ENCODE measurements at regions not wholly inside any gene's neighbourhood (a gene's known extent, or its start where the extent isn't known, plus 50 kb on each side); places are given as distances from the start of the nearest gene placed in this dataset.
"Not testable (repeated sequence)": the region's sequence is repeated elsewhere in the genome, so short reads cannot be mapped to it uniquely, and the experiment has no call there.

DNA sequence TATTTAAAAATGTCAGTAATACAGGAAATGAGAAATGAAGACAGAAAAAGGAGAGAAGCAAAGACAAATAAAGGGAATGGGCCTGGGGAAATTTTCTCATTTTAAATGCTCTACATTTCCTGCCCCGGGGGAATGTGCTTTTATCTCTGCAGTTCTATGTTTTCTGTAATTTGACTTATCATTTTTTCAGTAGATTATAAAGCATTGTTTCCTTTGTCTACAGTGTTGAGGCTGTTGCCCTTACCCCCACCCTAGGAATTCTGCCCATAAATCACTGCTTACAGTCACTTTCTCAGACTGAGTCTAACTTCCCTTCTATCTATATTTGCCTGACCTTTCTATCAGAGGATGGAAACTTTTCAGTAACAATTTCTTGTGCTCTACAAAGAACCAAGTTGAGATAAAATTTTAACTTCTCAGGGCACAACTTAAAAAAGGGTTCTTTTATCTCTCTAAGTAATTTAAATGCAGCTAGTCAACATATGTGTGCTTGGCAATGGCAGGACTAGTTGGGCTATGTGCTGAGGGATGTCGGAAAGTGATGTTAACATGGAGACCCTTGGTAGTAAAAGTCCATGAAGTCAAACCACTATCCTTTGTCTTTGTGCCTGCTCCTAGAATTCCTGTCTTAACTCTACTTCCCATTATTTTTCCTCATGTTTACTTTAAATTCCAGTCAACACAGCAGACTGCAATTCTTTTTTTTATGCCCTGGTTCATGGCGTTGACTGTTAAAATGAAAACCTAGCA, 146.5 kb upstream of the MMADHC start:
- FAIRE-seq = no peak

DNA sequence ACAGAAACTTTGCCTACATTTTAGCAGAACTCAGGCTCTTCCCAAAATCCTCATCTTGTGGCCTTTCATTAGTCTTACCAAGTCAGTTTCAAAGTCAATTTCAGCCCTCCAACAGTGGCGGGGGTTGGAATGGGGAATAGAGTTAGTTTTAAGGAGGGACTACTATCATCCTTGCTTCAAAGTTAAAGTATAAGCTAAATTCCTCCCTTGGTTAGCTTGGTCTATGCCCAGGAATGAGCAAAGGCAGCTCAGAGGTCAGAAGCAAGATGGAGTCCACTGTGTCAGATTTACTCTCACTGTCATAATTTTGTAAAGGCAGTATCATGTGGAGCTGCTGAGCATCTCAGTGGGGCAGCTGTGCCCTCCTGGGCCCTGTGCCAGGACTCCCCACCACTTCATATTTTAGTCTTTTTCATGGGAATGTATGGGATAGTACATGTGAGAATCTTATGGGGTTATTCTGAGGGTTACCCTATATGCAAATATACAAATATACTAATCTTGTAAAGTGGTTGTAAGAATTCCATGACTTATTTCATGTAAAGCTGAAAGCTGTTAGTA, 145.2 kb upstream of the MMADHC start:
- no peak for FAIRE-seq

DNA sequence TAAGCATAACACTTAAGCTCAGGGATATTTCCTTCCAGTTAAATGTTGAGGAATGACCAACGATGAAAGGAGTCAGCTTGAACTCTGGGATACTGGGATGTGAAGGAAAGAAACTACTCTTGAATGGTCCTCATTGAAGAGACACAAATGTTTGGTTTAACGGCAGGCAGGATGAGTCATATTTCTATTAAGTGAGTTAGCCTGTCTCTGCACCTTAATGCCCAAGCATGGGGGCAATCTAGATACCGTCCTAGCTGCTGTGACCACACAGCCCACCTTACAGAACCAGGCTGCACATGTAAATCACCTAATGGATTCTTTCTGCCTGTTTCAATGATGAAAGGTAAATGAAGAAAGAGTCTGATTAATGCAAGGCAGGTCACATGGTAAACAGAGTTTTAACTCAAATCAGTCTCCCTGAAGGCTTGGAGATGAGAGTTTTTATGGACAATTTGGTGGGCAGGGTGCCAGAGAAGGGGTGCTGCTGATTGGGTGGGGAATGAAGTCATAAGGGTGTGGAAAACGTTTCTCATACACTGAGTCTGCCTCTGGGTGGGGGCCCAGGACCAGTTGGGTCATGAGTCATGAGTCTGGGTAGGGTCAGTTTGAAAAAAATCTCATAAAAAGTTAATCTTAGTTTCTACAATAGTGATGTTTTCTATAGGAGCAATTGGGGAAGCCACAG, 144.6 kb upstream of the MMADHC start:
- FAIRE-seq = no peak

DNA sequence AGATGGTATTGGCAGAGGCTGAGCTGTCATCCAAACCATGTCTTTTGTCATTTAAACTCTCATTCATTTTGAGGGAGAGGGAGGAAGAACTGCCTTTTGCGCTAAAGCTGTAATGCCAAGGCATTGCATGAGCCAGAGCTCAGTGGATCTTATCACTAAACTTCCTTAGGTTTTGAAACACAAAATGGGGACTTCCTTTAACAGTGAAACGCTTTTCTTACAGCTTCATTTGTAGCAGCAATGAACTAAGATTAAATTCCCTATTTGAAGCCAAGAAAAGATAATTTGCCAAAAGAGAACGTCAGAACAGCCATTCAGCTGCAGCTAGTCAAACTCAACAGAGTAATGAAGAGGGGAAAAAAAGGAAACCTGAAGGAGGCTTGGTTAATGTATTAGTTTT, 143.5 kb upstream of the MMADHC start:
- no peak for FAIRE-seq

DNA sequence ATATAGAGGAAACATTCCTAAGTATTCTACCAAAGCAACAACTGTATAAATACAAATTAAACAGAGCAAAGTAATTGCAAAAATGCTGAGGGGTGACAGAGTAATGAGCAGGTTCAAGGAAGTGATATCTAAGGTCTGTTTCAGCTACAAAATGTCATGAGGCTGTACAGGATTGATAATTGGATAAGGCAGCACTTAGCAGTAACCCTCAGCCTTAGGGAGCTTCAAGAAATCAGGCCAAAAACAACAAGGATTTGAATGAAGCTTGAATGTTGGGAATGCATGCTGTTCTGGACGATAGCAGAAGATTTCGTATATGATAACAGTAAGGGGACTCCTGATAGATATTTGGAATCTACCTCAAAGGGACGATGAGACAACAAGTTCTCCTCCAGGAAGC, 142.0 kb upstream of the MMADHC start:
- FAIRE-seq = no peak

DNA sequence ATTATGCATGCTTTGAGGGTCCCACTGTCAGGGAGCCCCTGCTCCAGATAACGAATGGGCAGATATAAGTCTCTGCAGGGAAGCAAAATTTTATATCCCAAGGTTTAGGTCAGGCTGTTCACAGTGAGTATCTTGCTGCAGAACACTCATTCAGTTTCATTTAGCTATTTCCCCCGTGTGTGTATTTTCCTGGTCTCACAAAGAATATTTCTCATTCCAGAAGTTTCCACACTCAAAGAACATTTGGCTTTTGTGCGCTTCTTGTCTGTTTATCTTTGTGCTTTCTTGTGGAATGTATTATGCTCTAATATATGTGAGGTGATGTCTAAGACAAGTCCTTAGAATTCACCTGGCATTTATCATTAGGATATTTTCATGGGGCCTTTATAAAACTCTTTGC, 140.4 kb upstream of the MMADHC start:
- no peak for FAIRE-seq

DNA sequence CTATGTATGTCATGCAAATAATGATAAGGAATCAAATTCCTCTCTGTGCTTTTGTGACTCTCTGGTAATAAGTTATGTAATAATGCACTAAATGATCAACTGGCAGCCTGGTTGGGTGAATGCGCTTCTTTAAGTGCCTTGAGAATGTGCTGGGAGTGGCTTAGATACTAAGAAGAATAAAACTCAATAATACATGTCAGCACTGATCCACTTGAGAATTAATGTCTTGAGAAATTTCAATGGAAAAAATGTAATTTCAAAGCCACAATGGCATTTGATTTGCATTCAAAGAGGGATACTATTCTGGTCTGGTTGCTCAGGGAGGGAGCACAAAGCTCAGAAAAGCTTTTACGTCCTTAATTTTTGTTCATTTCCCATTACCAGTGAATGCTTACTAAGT, 137.7 kb upstream of the MMADHC start:
- FAIRE-seq = no peak

DNA sequence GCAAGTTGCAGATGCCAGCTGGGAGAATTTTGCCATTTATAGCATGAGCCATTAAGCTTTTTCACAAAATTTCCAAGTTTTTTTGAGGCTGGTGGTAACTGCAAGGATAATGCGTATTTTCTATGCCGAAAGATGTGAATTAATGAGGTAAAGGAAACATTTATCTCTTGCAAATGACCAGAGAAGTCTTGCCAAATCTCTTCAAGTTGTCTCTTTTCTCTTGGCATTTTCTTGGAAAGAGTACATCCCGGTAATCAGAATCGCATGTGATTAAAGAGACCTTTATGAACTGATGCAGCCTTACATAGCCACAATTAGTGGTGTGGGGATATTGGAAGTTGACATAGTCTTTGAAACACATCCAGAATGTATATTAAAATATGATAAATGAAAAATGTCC, 136.5 kb upstream of the MMADHC start:
- FAIRE-seq = no peak

DNA sequence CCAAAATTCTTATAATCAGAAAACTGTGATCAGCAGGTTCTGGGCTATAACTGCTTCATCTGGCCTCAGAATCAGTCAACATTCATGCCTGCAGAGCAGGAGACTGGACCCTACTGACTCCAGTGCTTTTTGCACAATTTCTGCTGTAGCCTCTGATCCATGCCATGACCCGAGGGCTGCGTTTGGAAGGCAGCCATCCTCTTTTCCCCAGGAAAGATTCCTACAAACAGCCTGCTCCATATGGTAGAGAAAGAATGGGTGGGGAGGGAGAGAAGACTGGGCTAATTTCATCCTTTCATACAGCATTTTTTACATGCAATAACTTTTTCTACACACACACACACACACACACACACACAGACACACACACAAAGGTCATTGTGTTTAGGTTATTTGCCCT, 133.0 kb upstream of the MMADHC start:
- FAIRE-seq = no peak

DNA sequence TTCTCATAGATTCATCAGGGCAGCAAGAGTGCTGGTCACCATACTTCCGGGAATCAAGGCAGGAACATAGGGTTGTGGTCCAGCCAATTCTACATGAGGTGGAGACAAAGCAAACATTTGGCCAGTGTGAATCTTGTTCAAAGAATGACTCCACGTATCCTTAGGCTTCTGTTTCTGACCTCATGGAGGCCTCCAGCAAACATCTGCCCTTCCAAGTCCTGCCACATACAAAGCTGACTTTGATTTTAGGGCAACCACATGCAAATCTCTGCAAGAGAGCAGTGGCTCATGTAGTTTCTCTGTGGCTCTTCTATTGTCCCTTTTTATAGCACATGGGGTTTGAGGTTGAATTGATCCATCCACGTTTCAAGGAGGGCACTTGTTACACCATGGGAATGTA, 132.1 kb upstream of the MMADHC start:
- FAIRE-seq = no peak

DNA sequence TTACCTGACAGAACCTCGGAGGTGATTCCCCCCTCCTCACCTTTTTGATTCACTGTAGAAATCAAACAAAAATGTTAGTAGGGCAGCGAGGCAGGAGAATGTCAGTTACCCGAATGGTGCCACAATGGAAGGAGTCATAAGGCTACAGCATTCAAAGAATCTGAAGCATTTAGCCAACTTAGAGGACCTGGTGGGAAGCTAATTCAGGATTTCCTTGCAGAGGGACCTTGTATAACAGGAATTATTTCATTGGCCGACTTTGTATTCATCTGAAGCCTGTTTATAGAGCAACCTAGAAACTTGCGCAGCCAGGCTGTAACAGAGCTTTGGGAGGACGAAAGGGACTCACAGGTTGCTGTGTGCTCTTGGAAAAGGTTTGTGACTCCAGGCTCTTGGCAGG, 129.1 kb upstream of the MMADHC start:
- FAIRE-seq = no peak

DNA sequence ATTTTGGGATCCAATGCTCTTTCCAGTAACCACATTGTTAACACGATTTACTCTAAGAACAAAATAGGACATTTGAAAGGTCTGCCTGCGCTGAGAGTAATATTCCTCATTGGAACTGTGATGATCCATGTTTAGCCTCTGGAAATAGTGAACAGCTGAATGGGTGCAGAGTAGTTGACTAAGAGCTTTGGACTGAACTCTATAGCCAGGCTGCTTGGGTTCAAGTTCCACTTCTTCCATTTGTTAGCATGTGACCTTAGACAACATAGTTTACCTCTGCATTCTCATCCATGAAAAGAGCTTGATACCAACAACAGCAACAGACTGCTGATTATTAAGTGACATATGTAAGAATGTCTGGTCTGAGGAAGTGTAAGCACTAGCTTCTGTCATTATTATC, 128.3 kb upstream of the MMADHC start:
- FAIRE-seq = no peak

DNA sequence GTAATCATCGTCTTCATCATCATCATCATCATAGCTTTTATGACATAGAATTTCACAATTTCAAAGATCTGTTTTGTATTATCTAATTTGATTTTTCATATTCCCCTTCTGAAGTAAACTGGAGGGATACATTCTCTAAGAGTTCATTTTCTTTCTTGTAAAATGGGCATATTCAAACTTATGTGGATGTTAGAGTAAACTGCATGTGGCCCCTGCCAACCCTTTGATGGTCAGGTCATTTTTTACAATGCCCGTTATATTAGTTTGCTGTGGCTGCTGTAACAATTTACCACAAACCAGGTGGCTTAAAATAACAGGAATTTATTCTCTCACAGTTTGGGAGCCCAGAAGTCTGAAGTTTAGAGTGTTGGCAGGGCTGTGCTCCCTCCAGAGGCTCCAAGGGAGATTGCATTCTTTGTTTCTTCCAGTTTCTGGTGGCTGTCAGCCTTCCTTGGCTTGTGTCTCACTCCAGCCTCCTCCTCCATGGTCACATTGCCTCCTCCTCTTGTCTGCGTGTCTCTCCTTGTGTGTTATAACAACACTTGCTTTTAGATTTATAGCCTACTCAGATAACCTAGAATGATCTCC, 127.5 kb upstream of the MMADHC start:
- FAIRE-seq = no peak

DNA sequence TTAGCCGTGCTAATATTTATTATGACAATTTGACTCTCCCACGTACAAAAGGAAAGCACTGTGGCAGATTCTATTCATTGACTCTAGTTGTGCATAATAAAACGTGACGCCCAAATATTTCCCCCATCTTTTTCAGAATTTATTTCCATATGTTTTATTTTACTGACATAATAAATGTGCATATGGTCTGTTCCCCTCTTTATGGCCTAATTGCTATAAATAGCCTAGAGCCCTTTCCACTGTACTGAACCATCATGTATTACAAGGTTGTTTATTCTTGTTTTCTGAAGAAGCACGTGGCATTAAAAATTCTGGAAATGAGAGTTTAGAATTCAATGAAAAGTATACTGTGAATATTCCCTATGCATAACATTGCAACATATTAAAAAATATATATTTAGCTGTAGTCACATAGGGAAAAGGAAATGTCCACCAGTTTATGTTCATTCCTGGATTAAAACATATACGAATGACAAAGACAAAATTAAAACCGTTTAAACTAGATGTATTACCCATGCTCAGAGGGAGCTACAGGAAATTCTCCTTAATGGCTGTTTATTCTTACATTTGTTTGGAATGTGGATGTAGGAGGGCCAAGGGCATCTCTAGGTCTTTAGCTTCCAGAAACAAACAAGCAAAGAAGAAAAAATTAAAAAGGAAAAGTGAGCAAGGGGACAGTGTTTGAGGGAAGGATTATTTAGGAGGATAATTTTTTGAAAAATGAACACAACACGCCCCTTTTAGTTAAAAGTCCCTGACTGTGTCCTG, 122.1 kb upstream of the MMADHC start:
- peak; percentile 8 for FAIRE-seq

DNA sequence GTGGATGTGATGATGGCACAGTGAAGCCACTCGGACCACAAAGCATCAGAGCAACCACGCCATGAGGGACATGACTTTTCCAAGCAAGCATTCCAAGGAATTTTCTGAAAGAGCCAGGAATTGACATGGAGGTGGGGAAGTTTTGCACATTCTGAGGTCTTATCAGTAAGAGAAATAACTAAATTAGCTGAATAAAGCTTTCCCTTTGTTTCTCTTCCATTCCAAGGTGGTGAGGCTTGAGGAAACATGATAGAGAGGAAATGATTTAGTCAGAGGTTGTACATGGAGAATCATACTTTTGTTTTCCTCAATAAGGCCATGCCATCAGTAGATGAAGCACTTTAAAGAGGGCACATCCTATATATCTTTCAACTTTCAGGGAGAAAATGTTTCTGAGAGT, 115.7 kb upstream of the MMADHC start:
- no peak for FAIRE-seq

DNA sequence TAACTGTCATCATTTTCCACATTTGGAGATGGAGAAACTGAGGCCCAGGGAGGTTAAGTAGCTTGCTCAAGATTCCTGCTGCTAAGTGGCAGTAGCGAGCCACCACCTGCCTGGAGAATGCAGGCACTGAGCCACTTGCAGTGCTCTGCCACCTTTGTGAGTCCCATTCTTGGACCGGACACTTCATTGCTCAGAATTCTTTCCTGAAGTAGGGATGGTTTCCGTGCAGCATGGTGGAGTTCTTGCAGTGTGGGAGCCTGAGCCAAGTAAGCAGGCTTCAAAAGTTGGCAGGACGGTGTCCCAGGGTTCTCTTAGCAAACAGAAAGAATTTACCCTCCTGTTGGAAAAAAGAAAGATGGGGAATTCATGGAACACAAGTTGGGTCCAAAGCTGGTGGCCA, 115.0 kb upstream of the MMADHC start:
- no peak for FAIRE-seq

DNA sequence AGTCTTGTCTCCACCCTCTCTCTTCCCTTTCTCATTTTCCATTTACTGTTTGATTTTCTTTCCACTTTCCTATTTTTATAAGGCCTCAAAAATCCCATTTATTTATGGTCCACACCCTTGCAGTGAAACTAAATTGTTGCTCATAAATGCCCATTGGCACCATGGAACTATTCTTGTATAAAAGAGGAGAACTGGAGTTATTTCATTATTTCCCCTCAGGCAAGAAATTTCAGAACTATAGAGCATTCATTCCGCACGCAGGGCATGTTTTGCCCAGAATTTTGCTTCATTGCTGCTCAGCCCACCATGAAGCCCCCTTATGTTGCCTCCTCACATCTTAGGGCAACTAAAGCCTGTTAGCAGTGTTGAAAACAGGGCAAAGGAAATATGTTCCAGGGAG, 113.7 kb upstream of the MMADHC start:
- no peak for FAIRE-seq

DNA sequence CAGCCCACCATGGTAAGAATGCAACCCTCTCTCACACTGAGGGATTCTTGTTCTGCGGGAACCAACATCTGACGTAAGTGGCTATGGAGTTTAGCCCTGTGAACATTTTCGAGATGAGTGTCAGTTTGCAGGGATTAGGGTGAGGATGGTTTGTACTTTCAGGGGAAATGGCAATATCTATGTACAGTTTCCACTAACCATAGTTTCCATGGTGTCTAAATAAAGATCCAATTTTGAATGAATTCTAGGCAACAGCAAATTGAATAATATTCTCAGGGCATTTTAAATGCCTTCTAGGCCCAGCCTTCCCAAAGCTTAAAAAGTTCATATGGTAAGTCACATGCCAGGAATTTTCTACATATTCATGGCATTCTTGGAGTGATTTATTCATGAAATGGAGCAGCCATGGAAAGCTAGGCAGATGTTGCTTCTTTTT, 105.4 kb upstream of the MMADHC start:
- no peak for FAIRE-seq

DNA sequence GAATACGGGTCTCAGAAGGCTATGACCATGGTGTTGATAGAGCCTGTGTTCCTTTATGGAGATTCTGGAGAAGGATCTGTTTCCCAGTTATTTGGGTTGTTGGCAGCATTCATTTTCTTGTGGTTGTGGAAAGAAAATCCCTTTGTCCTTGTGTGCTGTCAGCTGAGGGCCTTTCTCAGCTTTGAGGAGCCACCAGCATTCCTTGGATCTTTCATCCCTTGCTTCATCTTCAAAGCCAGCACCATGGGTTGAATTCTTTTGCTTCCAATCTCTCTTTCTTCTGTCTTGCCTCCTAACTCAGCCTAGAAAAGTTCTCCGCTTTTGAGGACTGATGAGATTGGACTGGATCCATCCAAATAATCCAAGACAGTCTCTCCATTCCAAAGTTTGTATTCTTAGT, 103.2 kb upstream of the MMADHC start:
- no peak for FAIRE-seq

DNA sequence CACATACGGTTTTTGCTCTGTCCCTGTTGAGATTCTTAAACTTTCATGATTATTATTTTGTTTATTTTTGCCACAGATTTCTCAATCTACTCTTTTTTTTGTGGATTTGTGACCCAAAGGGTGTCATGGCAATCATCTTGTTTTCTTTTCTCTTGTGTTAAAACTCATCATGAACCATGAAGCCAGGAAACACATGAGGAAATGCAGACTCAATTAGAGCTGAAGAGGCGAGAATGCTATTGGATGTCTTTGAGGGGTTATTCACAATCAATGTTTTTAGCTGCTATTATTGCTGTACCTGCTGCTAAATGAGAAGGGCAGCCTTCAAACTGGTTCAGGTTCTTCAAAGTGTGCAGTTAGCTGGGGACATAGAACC, 99.5 kb upstream of the MMADHC start:
- no peak for FAIRE-seq

DNA sequence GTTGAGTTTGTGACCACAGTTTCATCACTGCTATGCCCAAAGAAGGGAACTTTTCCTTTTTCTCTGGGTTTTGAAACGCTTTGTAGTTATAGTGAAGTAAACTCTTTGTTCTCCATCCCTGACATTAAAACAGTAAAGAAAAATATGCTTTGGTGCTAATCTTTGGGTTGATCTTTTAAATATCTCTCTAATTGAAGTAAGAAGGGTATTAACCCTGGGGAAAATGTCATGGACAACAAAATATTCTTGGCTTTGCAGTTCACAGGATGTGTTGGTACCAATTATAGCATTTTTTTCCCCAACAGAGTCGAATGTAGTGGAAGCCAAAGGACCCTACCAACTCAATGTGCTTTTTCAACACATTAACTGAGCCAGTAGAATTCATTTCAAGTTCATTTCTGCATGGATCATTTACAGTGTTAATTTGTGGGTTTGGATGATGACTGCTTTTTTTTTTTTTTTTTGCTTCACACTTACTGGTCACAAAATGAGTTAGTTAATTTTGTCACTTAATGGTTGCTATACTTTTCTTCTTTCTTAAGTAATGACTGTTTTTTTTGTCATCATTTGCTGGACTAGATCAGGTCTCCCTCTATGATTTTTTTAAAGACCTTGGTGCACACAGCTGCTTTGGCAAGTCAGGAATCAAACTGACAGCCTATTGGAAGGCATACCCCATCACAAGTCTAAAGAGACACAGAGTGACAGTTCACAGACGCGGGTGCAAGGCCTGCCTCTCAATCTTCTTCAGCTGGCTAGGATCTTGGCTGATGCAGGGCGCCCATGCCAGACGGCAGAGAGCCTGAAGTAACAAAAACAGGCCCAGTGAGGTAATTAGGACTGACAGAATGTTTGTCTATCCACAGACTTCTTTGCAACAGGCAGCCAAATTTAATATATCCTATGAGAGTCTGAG, 98.8 kb upstream of the MMADHC start:
- no peak for FAIRE-seq

DNA sequence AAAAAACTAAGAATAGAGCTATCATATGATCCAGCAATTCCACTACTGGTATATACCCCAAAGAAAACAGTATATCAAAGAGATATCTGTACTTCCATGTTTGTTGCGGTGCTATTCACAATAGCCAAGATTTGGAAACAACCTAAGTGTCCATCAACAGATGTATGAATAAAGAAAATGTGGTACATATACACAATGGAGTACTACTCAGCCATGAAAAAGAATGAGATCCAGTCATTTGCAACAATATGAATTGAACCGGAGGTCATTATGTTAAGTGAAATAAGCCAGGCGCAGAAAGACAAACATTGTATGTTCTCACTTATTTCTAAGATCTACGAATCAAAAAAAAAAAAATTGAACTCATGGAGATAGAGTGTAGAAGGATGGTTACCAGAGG, 97.8 kb upstream of the MMADHC start:
- FAIRE-seq = not testable (repeated sequence)

All from endometrium (tissue), 2 donors.